Duodenal mucosa (tissue), 2 donors: ENCODE measurements at regions not wholly inside any gene's neighbourhood (a gene's known extent, or its start where the extent isn't known, plus 50 kb on each side); places are given as distances from the start of the nearest gene placed in this dataset.
"Not testable (repeated sequence)": the region's sequence is repeated elsewhere in the genome, so short reads cannot be mapped to it uniquely, and the experiment has no call there.

ENCODE experiments used
- H3K27ac ChIP-seq: one replicate; pipeline ENCODE4 v1.7.0; 2013; ENCODE audit warnings: low read depth, low read length
- H3K27me3 ChIP-seq, 2 donors: one replicate each; pipeline ENCODE4 v1.7.0; 2013; ENCODE audit warnings: low read length in 2 of 2, control low read depth in 1 of 2; ENCODE audit not compliant: insufficient read depth in 2 of 2, control insufficient read depth in 1 of 2
- H3K36me3 ChIP-seq, 2 donors: one replicate each; pipeline ENCODE4 v1.7.0; 2013; ENCODE audit warnings: low read length in 2 of 2, control low read depth in 1 of 2; ENCODE audit not compliant: insufficient read depth in 2 of 2, control insufficient read depth in 1 of 2
- H3K4me1 ChIP-seq, 2 donors: one replicate each; pipeline ENCODE4 v1.7.0; 2013; ENCODE audit warnings: low read length in 2 of 2, control low read depth in 1 of 2; ENCODE audit not compliant: insufficient read depth in 2 of 2, control insufficient read depth in 1 of 2
- H3K4me3 ChIP-seq, 2 donors: one replicate each; pipeline ENCODE4 v1.7.0; 2013; ENCODE audit warnings: low read length in 2 of 2, low read depth in 1 of 2
- H3K9ac ChIP-seq, 2 donors: one replicate each; pipeline ENCODE4 v1.7.0; 2013; ENCODE audit warnings: low read length in 2 of 2, low read depth in 1 of 2
- H3K9me3 ChIP-seq, 2 donors: one replicate each; pipeline ENCODE4 v1.7.0; 2013; ENCODE audit warnings: low read length in 2 of 2, control low read depth in 1 of 2; ENCODE audit not compliant: control insufficient read depth in 1 of 2

DNA sequence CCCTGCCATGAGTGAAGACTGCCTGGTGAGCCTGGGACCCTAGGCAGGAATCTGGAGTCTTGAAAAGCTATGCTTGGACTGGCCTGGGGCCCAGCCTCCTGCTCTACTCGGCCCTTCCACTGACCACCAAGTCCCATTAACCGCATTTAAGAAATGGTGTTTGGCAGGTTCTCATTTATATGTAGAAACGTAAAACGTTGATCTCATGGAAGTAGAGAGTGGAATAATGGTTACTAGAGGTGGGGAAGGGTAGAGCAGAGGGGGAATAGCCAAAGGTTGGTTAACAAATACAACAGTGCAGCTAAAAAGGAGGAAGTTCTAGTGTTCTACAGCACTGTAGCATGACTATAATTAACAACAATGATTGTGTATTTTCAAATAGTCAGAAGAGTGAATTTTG lies 72.9 kb upstream of the EED start:
- Histone ChIP-seq H3K27ac (no peak overlapping the region), H3K4me1 (peaks cover 16 to 19% of the 10 kb centered on the region in 2 donors), H3K9me3 (no peaks in the 10 kb centered on the region), H3K4me3 (no peak overlapping the region), H3K27me3 (no peaks in the 10 kb centered on the region), H3K9ac (no peak overlapping the region), H3K36me3 (no peaks in the 10 kb centered on the region)

DNA sequence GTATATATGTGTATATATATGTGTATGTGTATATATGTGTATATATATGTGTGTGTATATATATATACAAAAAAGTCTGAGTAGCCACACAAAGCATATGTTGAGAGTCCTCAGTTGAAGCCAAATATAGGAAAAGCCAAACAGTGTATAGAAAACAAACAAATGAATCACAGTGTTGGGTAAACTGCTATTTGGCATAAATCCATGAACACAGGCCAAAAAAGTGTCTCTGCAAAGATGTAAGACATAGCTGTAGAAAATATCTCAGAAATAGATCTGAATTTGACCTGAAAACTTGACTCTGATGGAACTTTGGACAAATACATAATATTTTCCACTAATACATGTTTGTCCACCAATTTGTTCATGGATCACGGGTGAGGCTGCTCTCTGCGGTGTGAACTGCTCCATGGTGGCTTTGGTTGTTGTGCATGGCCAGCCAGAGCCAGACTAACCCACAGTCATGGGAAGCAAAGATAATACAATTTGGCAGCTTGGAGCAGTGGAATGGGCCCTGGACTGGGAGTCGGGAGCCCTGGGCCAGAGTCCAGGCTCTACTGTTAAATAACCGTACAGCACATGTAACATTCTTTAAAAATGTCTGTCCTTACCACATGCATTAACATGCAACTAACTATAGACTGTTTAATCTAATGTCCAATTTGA lies 76.9 kb upstream of the EED start:
- Histone ChIP-seq H3K9me3 (no peaks in the 10 kb centered on the region), H3K27me3 (no peaks in the 10 kb centered on the region), H3K4me3 (no peak overlapping the region), H3K27ac (no peak overlapping the region), H3K4me1 (peaks cover 7 to 8% of the 10 kb centered on the region in 2 donors), H3K36me3 (no peaks in the 10 kb centered on the region), H3K9ac (no peak overlapping the region)

DNA sequence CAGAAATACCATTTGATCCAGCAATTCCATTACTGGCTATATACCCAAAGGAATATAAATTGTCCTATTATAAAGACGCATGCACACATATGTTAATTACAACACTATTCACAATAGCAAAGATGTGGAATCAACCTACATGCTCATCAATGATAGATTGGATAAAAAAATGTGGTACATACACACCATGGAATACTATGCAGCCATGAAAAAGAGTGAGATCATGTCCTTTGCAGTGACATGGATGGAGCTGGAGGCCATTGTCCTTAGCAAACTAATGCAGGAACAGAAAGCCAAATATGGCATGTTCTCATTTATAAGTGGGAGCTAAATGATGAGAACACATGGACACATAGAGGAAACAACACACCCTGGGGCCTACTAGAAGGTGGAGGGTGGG lies 78.3 kb upstream of the EED start:
- H3K4me1 ChIP-seq, result peaks cover 18 to 21% of the 10 kb centered on the region in 2 donors
- H3K27ac ChIP-seq, H3K4me3 ChIP-seq, H3K36me3 ChIP-seq, H3K27me3 ChIP-seq, H3K9me3 ChIP-seq, H3K9ac ChIP-seq: not testable (repeated sequence)

DNA sequence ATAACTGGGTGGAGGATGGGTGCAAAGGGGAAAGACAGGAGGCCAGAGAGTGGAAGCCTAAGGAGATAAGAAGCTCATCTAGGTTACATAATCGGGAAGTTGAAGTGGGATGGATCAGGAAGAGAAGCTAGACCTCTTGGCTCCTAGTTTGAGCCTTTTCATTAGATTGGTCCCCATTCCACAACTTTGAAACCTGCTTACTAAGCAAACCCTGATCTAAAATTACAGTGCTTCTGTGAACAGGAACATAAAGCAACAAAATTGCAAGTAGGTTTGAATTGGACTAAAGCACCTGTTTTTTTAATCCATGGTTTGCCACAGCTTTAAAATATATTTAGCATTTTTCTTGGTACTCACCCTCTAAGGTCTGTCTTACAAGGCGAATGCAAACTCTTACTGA lies 80.4 kb upstream of the EED start:
- Histone ChIP-seq H3K4me3 (no peak overlapping the region), H3K36me3 (no peaks in the 10 kb centered on the region), H3K9me3 (no peaks in the 10 kb centered on the region), H3K4me1 (peaks cover 31 to 33% of the 10 kb centered on the region in 2 donors), H3K27me3 (no peaks in the 10 kb centered on the region), H3K9ac (no peak overlapping the region), H3K27ac (no peak overlapping the region)

DNA sequence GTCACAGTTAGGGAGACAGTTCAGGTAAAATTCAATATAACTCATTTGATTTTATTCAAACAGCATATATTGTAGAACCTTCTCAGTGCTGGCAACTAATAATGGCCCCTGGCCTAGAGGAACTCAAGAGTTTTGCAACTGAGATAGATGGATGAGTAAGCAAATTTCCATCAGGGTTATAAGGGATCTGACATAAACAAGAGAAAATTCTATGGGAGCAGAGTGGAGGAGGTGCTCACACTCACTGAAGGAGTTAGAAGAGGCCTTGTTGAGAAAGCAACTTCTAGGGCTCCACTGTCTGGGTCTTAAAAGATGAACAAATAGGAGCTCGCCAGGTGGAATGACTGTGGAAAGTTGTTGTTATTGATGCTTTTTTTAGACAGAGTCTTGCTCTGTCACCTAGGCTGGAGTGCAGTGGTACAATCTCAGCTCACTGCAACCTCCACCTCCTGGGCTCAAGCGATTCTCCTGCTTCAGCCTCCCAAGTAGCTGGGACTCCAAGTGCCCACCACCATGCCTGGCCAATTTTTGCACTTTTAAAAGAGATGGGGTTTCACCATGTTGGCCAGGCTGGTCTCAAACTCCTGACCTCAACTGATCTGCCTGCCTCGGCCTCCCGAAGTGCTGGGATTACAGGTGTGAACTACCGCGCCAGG lies 81.2 kb upstream of the EED start:
- H3K4me3 ChIP-seq, H3K36me3 ChIP-seq, H3K27me3 ChIP-seq, H3K9ac ChIP-seq, H3K9me3 ChIP-seq, H3K27ac ChIP-seq: not testable (repeated sequence)
- peaks cover 31 to 33% of the 10 kb centered on the region in 2 donors for H3K4me1 ChIP-seq

DNA sequence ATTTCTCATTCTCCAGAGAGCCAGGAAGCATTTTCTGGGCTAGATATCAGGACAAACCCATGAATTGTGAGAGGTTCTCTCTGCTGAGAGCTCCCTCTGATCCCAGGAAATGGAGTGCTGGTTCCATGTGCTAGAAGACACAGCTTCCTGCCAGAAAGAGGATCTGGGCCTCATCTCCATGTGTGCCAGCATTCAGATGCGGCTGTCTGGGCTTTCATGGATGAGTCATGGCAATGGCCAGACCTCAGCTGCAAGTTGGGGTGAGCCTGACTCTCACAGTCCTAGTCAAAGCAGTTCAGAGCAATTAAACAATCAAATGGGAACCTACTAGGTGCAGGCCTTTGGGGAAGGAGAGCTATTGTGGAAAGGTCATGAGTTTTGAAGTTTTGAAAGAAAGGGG lies 82.3 kb upstream of the EED start:
- no peak overlapping the region for H3K27ac ChIP-seq
- peaks cover 31 to 33% of the 10 kb centered on the region in 2 donors for H3K4me1 ChIP-seq
- H3K9me3 ChIP-seq, result no peaks in the 10 kb centered on the region
- no peaks in the 10 kb centered on the region for H3K27me3 ChIP-seq
- no peaks in the 10 kb centered on the region for H3K36me3 ChIP-seq
- no peak overlapping the region for H3K9ac ChIP-seq
- no peak overlapping the region for H3K4me3 ChIP-seq

DNA sequence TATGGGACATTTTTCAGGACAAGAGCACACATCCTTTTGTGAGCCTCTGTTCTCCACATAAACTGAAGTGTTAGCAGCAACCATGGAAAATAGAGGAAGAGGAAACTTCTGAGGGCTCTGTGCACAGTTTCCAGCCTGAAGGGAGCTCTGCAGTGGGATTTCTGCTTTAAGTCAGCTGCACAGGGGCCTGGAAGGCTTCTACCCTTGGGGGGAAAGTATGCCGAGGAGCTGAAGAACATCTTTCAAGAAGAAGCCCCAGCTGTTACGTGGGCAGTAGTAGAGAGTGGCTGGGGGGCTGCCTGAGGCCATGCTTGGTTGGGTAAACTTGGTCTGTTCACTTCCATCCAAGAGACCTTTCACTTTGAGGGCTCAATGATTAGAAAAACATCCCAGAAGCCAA lies 82.7 kb upstream of the EED start:
- H3K4me3 ChIP-seq, result no peak overlapping the region
- no peaks in the 10 kb centered on the region for H3K27me3 ChIP-seq
- H3K36me3 ChIP-seq, result no peaks in the 10 kb centered on the region
- H3K27ac ChIP-seq, result no peak overlapping the region
- H3K9me3 ChIP-seq, result no peaks in the 10 kb centered on the region
- H3K4me1 ChIP-seq, result peaks cover 31 to 33% of the 10 kb centered on the region in 2 donors
- H3K9ac ChIP-seq, result no peak overlapping the region

DNA sequence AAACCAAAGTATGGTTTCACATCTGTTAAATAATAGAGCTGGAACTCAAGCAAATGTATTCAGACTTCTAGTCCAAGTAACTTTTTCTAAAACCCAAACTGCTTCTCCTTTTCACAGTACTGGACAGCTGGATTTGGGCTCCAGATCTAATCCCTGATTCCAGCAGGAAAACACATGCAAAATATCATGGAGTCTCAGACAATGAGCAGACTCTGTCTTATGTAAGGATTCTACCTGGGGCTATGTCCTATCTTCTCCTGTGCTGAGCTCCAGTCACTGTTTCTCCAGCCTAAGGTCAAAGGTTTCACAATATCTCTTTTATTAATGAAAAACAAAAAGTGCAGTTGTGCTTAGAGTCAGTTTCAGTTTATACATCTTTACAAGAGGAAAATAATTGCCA lies 83.2 kb upstream of the EED start:
- no peak overlapping the region for H3K27ac ChIP-seq
- H3K4me3 ChIP-seq, result no peak overlapping the region
- H3K9me3 ChIP-seq, result no peaks in the 10 kb centered on the region
- no peaks in the 10 kb centered on the region for H3K27me3 ChIP-seq
- no peak overlapping the region for H3K9ac ChIP-seq
- H3K4me1 ChIP-seq, result peaks cover 31 to 33% of the 10 kb centered on the region in 2 donors
- H3K36me3 ChIP-seq, result no peaks in the 10 kb centered on the region

DNA sequence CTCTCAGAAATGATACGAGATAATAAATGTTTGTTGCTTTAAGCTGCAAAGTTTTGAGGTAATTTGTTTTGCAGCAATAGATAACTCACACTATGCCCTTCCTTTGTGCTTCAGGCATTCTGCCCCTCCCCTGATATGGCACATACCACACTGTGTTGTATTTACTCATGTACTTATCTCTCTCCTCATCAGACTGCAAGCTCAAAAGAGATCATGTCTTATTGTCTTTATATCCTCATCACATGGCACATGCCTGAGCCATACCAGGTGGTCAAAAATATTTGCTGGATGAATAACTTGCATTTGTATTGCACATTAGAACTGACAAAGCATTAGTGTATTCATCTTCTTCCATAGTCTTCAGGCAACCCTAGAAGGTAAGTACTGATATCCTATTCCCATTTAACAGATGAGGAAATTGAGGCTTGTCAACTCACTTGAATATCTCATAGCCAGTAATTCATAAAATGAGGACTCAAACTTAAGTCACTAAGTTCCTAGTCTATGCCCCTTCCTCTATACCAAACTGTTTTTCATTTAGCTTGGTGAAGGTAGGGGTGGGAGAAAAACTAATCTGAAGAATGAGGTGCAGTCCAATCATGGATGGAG lies 83.9 kb upstream of the EED start:
- Histone ChIP-seq H3K9me3 (no peaks in the 10 kb centered on the region), H3K4me3 (no peak overlapping the region), H3K27ac (no peak overlapping the region), H3K27me3 (no peaks in the 10 kb centered on the region), H3K9ac (no peak overlapping the region), H3K36me3 (no peaks in the 10 kb centered on the region), H3K4me1 (peaks cover 31 to 33% of the 10 kb centered on the region in 2 donors)

DNA sequence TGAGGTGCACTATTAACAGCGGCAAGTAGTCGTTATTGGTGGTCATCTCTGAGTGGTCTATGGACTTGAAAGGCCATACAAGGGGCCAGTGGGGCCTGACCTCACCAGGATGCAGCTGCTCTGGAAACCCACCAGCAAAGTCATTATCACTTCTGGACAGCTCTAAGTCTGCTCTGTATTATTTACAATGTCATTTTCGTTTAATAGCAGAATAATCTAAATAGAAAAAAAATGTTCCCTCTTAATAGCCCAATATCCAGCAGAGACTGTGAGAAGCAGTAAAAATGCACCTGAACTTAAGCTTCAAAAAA lies 85.0 kb upstream of the EED start:
- Histone ChIP-seq H3K9me3 (no peaks in the 10 kb centered on the region), H3K27me3 (no peaks in the 10 kb centered on the region), H3K27ac (no peak overlapping the region), H3K36me3 (no peaks in the 10 kb centered on the region), H3K9ac (no peak overlapping the region), H3K4me1 (peaks cover 31 to 33% of the 10 kb centered on the region in 2 donors), H3K4me3 (no peak overlapping the region)
